Liver (tissue), 8 donors: ENCODE measurements at regions not wholly inside any gene's neighbourhood (a gene's known extent, or its start where the extent isn't known, plus 50 kb on each side); places are given as distances from the start of the nearest gene placed in this dataset.

Experiments
- DNase-seq: peaks from one replicate; pipeline ENCODE4 v3.0.0-alpha.2; 2017; ENCODE audit warnings: low spot score
- H3K27ac ChIP-seq, 2 donors: one replicate each; pipeline ENCODE4 v1.7.0; 2013; ENCODE audit warnings: inconsistent platforms in 2 of 2, low read length in 2 of 2, control low read depth in 1 of 2, low read depth in 1 of 2, mild to moderate bottlenecking in 1 of 2
- H3K27me3 ChIP-seq, 4 donors: one replicate each; pipeline versions ENCODE4 v1.6.1 to v1.7.0; 2013; ENCODE audit warnings: low read length in 3 of 4, inconsistent platforms in 1 of 4, mild to moderate bottlenecking in 1 of 4, moderate library complexity in 1 of 4; ENCODE audit not compliant: control insufficient read depth in 4 of 4, insufficient read depth in 4 of 4
- H3K36me3 ChIP-seq, 4 donors: one replicate each; pipeline versions ENCODE4 v1.6.1 to v1.7.0; 2013; ENCODE audit warnings: low read length in 3 of 4, mild to moderate bottlenecking in 3 of 4, low read depth in 1 of 4, moderate library complexity in 1 of 4; ENCODE audit not compliant: control insufficient read depth in 4 of 4, insufficient read depth in 3 of 4
- H3K4me1 ChIP-seq, 4 donors: one replicate each; pipeline versions ENCODE4 v1.6.1 to v1.7.0; 2013; ENCODE audit warnings: low read length in 3 of 4, mild to moderate bottlenecking in 3 of 4, moderate library complexity in 1 of 4; ENCODE audit not compliant: control insufficient read depth in 4 of 4, insufficient read depth in 4 of 4
- H3K4me3 ChIP-seq, 3 donors: one replicate each; pipeline versions ENCODE4 v1.6.1 to v1.7.0; 2013; ENCODE audit warnings: low read length in 3 of 3, control low read depth in 1 of 3, low read depth in 1 of 3, mild to moderate bottlenecking in 1 of 3
- H3K9ac ChIP-seq, 2 donors: one replicate each; pipeline ENCODE4 v1.7.0; 2013; ENCODE audit warnings: low read length in 2 of 2, mild to moderate bottlenecking in 2 of 2, moderate library complexity in 2 of 2, control low read depth in 1 of 2, low read depth in 1 of 2
- H3K9me3 ChIP-seq, 4 donors: one replicate each; pipeline versions ENCODE4 v1.6.1 to v1.7.0; 2013; ENCODE audit warnings: low read length in 3 of 4; ENCODE audit not compliant: control insufficient read depth in 4 of 4
- EGR1 ChIP-seq, 2 donors: IDR thresholded peaks; 2 replicates each; pipeline ENCODE4 v1.6.1; 2016 to 2018; ENCODE audit warnings: antibody characterized with exemption in 2 of 2, low read depth in 2 of 2
- FOXA1 ChIP-seq: IDR thresholded peaks from 2 replicates; pipeline ENCODE4 v1.6.1; 2016; ENCODE audit warnings: antibody characterized with exemption
- FOXA2 ChIP-seq: IDR thresholded peaks from 2 replicates; pipeline ENCODE4 v1.6.1; 2016; ENCODE audit warnings: antibody characterized with exemption
- GABPA ChIP-seq, 2 donors: IDR thresholded peaks in 1 of 2; conservative IDR thresholded peaks in 1 of 2; 2 replicates each; pipeline ENCODE4 v1.6.1; 2016; ENCODE audit warnings: antibody characterized with exemption in 2 of 2, mild to moderate bottlenecking in 1 of 2, moderate library complexity in 1 of 2
- HNF4A ChIP-seq, 2 donors: conservative IDR thresholded peaks; 2 replicates each; pipeline ENCODE4 v1.6.1; 2016; ENCODE audit warnings: antibody characterized with exemption in 2 of 2, mild to moderate bottlenecking in 2 of 2
- HNF4G ChIP-seq: IDR thresholded peaks from 2 replicates; pipeline ENCODE4 v1.6.1; 2016; ENCODE audit warnings: antibody characterized with exemption
- JUND ChIP-seq, 2 donors: IDR thresholded peaks; 2 replicates each; pipeline ENCODE4 v1.6.1; 2016; ENCODE audit warnings: antibody characterized with exemption in 2 of 2
- NR2F2 ChIP-seq: IDR thresholded peaks from 2 replicates; pipeline ENCODE4 v1.6.1; 2016; ENCODE audit warnings: antibody characterized with exemption
- RAD21 ChIP-seq, 2 donors: IDR thresholded peaks; 2 replicates each; pipeline ENCODE4 v1.6.1; 2016; ENCODE audit warnings: antibody characterized with exemption in 2 of 2, mild to moderate bottlenecking in 2 of 2
- REST ChIP-seq: IDR thresholded peaks from 2 replicates; pipeline ENCODE4 v1.6.1; 2016; ENCODE audit warnings: antibody characterized with exemption, mild to moderate bottlenecking
- RXRA ChIP-seq, 2 donors: IDR thresholded peaks; 2 replicates each; pipeline ENCODE4 v1.6.1; 2017 to 2018; ENCODE audit warnings: antibody characterized with exemption in 2 of 2, mild to moderate bottlenecking in 1 of 2
- SP1 ChIP-seq: IDR thresholded peaks from 2 replicates; pipeline ENCODE4 v1.6.1; 2018; ENCODE audit warnings: antibody characterized with exemption, mild to moderate bottlenecking
- TAF1 ChIP-seq: conservative IDR thresholded peaks from 2 replicates; pipeline ENCODE4 v1.6.1; 2016; ENCODE audit warnings: antibody characterized with exemption, mild to moderate bottlenecking
- YY1 ChIP-seq: IDR thresholded peaks from 2 replicates; pipeline ENCODE4 v1.6.1; 2016; ENCODE audit warnings: antibody characterized with exemption, mild to moderate bottlenecking
- ZBTB33 ChIP-seq: IDR thresholded peaks from 2 replicates; pipeline ENCODE4 v1.6.1; 2016; ENCODE audit warnings: antibody characterized with exemption
- WGBS: extraction: QIAGEN DNeasy Blood & Tissue Kit; methylation state at CpG from one replicate; pipeline ENCODE4 v1.1.7; 2013; 5-methylcytosine and 5-hydroxymethylcytosine counted together
- TF ChIP-seq, protein P1 (sequence below): IDR thresholded peaks from 2 replicates; pipeline ENCODE4 v1.6.1; 2016; ENCODE audit warnings: antibody characterized with exemption
- TF ChIP-seq, protein P2 (sequence below): IDR thresholded peaks from 2 replicates; pipeline ENCODE4 v1.6.1; 2016; ENCODE audit warnings: antibody characterized with exemption
- TF ChIP-seq, protein P3 (sequence below): fragments of 150-350 bp; IDR thresholded peaks from 2 replicates; pipeline ENCODE4 v1.5.1; 2017; ENCODE audit warnings: improper control_type of control experiment, low read depth, low read length; ENCODE audit not compliant: missing input control
- donor health status: healthy.
- donor health status: healthy.
- donor health status: healthy.
- donor health status: healthy.
- donor health status: healthy.

- WGBS = 81% methylated on average over 4 of the region's 4 CpGs
Observed at GRCh38 chr5:4676934-4677333, 463.2 kb upstream of the ADAMTS16 start.

More at GRCh38 chr5:4676934-4677333, 463.2 kb upstream of the ADAMTS16 start:
- no peak for TF ChIP-seq ZBTB33
- no peak for TF ChIP-seq RXRA (IDR thresholded peaks at IDR 0.05)
- TF ChIP-seq EGR1 (IDR thresholded peaks at IDR 0.05; ENCODE audit: low read depth in 2 of 2) = no peak
- no peak for TF ChIP-seq HNF4G
- no peak for TF ChIP-seq YY1
- no peak for TF ChIP-seq HNF4A (conservative IDR thresholded peaks at IDR 0.05)
- TF ChIP-seq TAF1 = no peak
- no peak for TF ChIP-seq FOXA2
- no peak for TF ChIP-seq FOXA1
- TF ChIP-seq, protein P1, sequence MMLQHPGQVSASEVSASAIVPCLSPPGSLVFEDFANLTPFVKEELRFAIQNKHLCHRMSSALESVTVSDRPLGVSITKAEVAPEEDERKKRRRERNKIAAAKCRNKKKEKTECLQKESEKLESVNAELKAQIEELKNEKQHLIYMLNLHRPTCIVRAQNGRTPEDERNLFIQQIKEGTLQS = no peak
- TF ChIP-seq RAD21 (IDR thresholded peaks at IDR 0.05) = no peak
- TF ChIP-seq, protein P2, sequence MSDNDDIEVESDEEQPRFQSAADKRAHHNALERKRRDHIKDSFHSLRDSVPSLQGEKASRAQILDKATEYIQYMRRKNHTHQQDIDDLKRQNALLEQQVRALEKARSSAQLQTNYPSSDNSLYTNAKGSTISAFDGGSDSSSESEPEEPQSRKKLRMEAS = no peak
- no peak for TF ChIP-seq GABPA (IDR thresholded peaks at IDR 0.05 in 1 of 2, conservative IDR thresholded peaks at IDR 0.05 in 1 of 2)
- TF ChIP-seq NR2F2 = no peak
- no peak for TF ChIP-seq REST
- no peak for TF ChIP-seq SP1
- TF ChIP-seq JUND (IDR thresholded peaks at IDR 0.05) = no peak
- TF ChIP-seq, protein P3, sequence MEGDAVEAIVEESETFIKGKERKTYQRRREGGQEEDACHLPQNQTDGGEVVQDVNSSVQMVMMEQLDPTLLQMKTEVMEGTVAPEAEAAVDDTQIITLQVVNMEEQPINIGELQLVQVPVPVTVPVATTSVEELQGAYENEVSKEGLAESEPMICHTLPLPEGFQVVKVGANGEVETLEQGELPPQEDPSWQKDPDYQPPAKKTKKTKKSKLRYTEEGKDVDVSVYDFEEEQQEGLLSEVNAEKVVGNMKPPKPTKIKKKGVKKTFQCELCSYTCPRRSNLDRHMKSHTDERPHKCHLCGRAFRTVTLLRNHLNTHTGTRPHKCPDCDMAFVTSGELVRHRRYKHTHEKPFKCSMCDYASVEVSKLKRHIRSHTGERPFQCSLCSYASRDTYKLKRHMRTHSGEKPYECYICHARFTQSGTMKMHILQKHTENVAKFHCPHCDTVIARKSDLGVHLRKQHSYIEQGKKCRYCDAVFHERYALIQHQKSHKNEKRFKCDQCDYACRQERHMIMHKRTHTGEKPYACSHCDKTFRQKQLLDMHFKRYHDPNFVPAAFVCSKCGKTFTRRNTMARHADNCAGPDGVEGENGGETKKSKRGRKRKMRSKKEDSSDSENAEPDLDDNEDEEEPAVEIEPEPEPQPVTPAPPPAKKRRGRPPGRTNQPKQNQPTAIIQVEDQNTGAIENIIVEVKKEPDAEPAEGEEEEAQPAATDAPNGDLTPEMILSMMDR = no peak
- H3K36me3 ChIP-seq = no peaks in the 10 kb centered on the region
- H3K27ac ChIP-seq = no peak overlapping the region
- H3K9ac ChIP-seq = no peak overlapping the region
- no peak for DNase-seq
- H3K9me3 ChIP-seq = no peaks in the 10 kb centered on the region
- no peaks in the 10 kb centered on the region for H3K4me1 ChIP-seq
- no peak overlapping the region for H3K4me3 ChIP-seq
- H3K27me3 ChIP-seq = peaks cover 0 to 3% (median 0%) of the 10 kb centered on the region in 4 donors
